ENCODE measurements at regions not wholly inside any gene's neighbourhood (a gene's known extent, or its start where the extent isn't known, plus 50 kb on each side); places are given as distances from the start of the nearest gene placed in this dataset.

GRCh38 chr5:71782771-71783770 is 64.0 kb downstream of the CARTPT start:
- intact Hi-C loops (cut with DNase I), result loop anchor here (10.0 kb wide), 2 partner anchors 232 to 542 kb away; partner anchors contain the start of genes MRPS27 (in 1 of the 2) and PTCD2 (in 1 of the 2)
- H3K36me3 ChIP-seq (replicated peaks in 1 of 2), result no peaks in the 10 kb centered on the region

GRCh38 chr5:71783891-71784290 is 64.8 kb downstream of the CARTPT start:
- no peak for TF ChIP-seq POLR2A (IDR thresholded peaks at IDR 0.05)
- no peak for TF ChIP-seq CTCF (IDR thresholded peaks at IDR 0.05)
- 86 to 93% (median 90%) methylated on average over 6 of the region's 6 CpGs for WGBS, 4 donors
- peaks cover 0 to 9% of the 10 kb centered on the region in 2 donors for H3K4me1 ChIP-seq (replicated peaks in 1 of 2)
- intact Hi-C loops (cut with DNase I), result loop anchor here (10.0 kb wide), 2 partner anchors 231 to 541 kb away; partner anchors contain the start of genes MRPS27 (in 1 of the 2) and PTCD2 (in 1 of the 2)
- no peaks in the 10 kb centered on the region for H3K9me3 ChIP-seq (replicated peaks in 1 of 3)
- H3K27ac ChIP-seq, result no peak overlapping the region
- no peak for DNase-seq
- no peaks in the 10 kb centered on the region for H3K27me3 ChIP-seq
- H3K36me3 ChIP-seq (replicated peaks in 1 of 2), result no peaks in the 10 kb centered on the region
- no peak overlapping the region for H3K4me3 ChIP-seq

More at GRCh38 chr5:71782771-71783770, 64.0 kb downstream of the CARTPT start:
- Histone ChIP-seq H3K9me3 (replicated peaks in 1 of 3) (no peaks in the 10 kb centered on the region), H3K27ac (peak overlapping the region in 1 of 5 donors; percentile 39), H3K4me3 (peak overlapping the region in 1 of 4 donors; percentile 38), H3K27me3 (no peaks in the 10 kb centered on the region), H3K4me1 (replicated peaks in 1 of 2) (peaks cover 0 to 9% of the 10 kb centered on the region in 2 donors)
- no peak for TF ChIP-seq POLR2A (IDR thresholded peaks at IDR 0.05)
- peak; percentile 57 to 85 (median 78) for TF ChIP-seq CTCF (IDR thresholded peaks at IDR 0.05)
- DNase-seq, result peak; percentile 75 to 95 (median 82)
- WGBS, 4 donors, result 31 to 37% (median 33%) methylated on average over 26 to 27 of the region's 27 CpGs

- intact Hi-C loops (cut with DNase I), result loop anchor here (10.0 kb wide), 2 partner anchors 228 to 538 kb away; partner anchors contain the start of genes MRPS27 (in 1 of the 2) and PTCD2 (in 1 of the 2)
- Histone ChIP-seq H3K27ac (no peak overlapping the region), H3K9me3 (replicated peaks in 1 of 3) (no peaks in the 10 kb centered on the region), H3K4me1 (replicated peaks in 1 of 2) (peaks cover 0 to 9% of the 10 kb centered on the region in 2 donors), H3K4me3 (no peak overlapping the region), H3K27me3 (no peaks in the 10 kb centered on the region), H3K36me3 (replicated peaks in 1 of 2) (no peaks in the 10 kb centered on the region)
- no peak for DNase-seq
- TF ChIP-seq CTCF (IDR thresholded peaks at IDR 0.05) (no peak), POLR2A (IDR thresholded peaks at IDR 0.05) (no peak)
- WGBS, 4 donors, result 61 to 77% (median 69%) methylated on average over 8 of the region's 8 CpGs
These were observed 67.4 kb downstream of the CARTPT start for GRCh38 chr5:71786337-71787055.

GRCh38 chr5:71788794-71789193 is 69.7 kb downstream of the CARTPT start:
- Histone ChIP-seq H3K4me1 (replicated peaks in 1 of 2) (no peaks in the 10 kb centered on the region), H3K36me3 (replicated peaks in 1 of 2) (no peaks in the 10 kb centered on the region), H3K4me3 (no peak overlapping the region), H3K27me3 (no peaks in the 10 kb centered on the region), H3K9me3 (replicated peaks in 1 of 3) (no peaks in the 10 kb centered on the region), H3K27ac (no peak overlapping the region)
- intact Hi-C loops (cut with DNase I), result loop anchor here (10.0 kb wide), 2 partner anchors 226 to 536 kb away; partner anchors contain the start of genes MRPS27 (in 1 of the 2) and PTCD2 (in 1 of the 2)
- DNase-seq, result no peak
- TF ChIP-seq CTCF (IDR thresholded peaks at IDR 0.05), result no peak
- 79 to 92% (median 82%) methylated on average over 2 of the region's 2 CpGs for WGBS, 4 donors
